ENCODE measurements at regions not wholly inside any gene's neighbourhood (a gene's known extent, or its start where the extent isn't known, plus 50 kb on each side); places are given as distances from the start of the nearest gene placed in this dataset.

- no peaks in the 10 kb centered on the region for H3K36me3 Mint-ChIP-seq (ENCODE audit: unreplicated experiment)
- no peaks in the 10 kb centered on the region for H3K9me3 Mint-ChIP-seq (ENCODE audit: unreplicated experiment)
- H3K4me3 Mint-ChIP-seq (ENCODE audit: unreplicated experiment): no peak overlapping the region
- TF ChIP-seq CTCF (IDR thresholded peaks at IDR 0.05): no peak
- H3K27ac Mint-ChIP-seq (ENCODE audit: unreplicated experiment): no peak overlapping the region
- H3K4me1 Mint-ChIP-seq (ENCODE audit: unreplicated experiment): no peaks in the 10 kb centered on the region
- peaks cover 21% of the 10 kb centered on the region for H3K27me3 Mint-ChIP-seq (ENCODE audit: unreplicated experiment)
- DNase-seq (ENCODE audit: extremely low spot score, unreplicated experiment): no peak
Observed at GRCh38 chr14:34093883-34094282, 143.0 kb upstream of the EGLN3 start.

- H3K36me3 Mint-ChIP-seq (ENCODE audit: unreplicated experiment): no peaks in the 10 kb centered on the region
- no peak overlapping the region for H3K27ac Mint-ChIP-seq (ENCODE audit: unreplicated experiment)
- TF ChIP-seq CTCF (IDR thresholded peaks at IDR 0.05): no peak
- DNase-seq (ENCODE audit: extremely low spot score, unreplicated experiment): no peak
- no peaks in the 10 kb centered on the region for H3K4me1 Mint-ChIP-seq (ENCODE audit: unreplicated experiment)
- H3K4me3 Mint-ChIP-seq (ENCODE audit: unreplicated experiment): no peak overlapping the region
- peaks cover 7% of the 10 kb centered on the region for H3K9me3 Mint-ChIP-seq (ENCODE audit: unreplicated experiment)
- peaks cover 35% of the 10 kb centered on the region for H3K27me3 Mint-ChIP-seq (ENCODE audit: unreplicated experiment)
Observed at GRCh38 chr14:34090451-34090850, 139.6 kb upstream of the EGLN3 start.

GRCh38 chr14:34088914-34089313 is 138.0 kb upstream of the EGLN3 start:
- H3K36me3 Mint-ChIP-seq (ENCODE audit: unreplicated experiment): no peaks in the 10 kb centered on the region
- TF ChIP-seq CTCF (IDR thresholded peaks at IDR 0.05): no peak
- no peaks in the 10 kb centered on the region for H3K4me1 Mint-ChIP-seq (ENCODE audit: unreplicated experiment)
- no peak overlapping the region for H3K27ac Mint-ChIP-seq (ENCODE audit: unreplicated experiment)
- H3K9me3 Mint-ChIP-seq (ENCODE audit: unreplicated experiment): peaks cover 7% of the 10 kb centered on the region
- peaks cover 33% of the 10 kb centered on the region for H3K27me3 Mint-ChIP-seq (ENCODE audit: unreplicated experiment)
- H3K4me3 Mint-ChIP-seq (ENCODE audit: unreplicated experiment): no peak overlapping the region
- no peak for DNase-seq (ENCODE audit: extremely low spot score, unreplicated experiment)

GRCh38 chr14:34087571-34087970 is 136.7 kb upstream of the EGLN3 start:
- Mint-ChIP-seq H3K36me3 (ENCODE audit: unreplicated experiment) (no peaks in the 10 kb centered on the region), H3K4me3 (ENCODE audit: unreplicated experiment) (no peak overlapping the region), H3K27me3 (ENCODE audit: unreplicated experiment) (peaks cover 24% of the 10 kb centered on the region), H3K9me3 (ENCODE audit: unreplicated experiment) (peaks cover 7% of the 10 kb centered on the region), H3K27ac (ENCODE audit: unreplicated experiment) (no peak overlapping the region), H3K4me1 (ENCODE audit: unreplicated experiment) (no peaks in the 10 kb centered on the region)
- no peak for TF ChIP-seq CTCF (IDR thresholded peaks at IDR 0.05)
- DNase-seq (ENCODE audit: extremely low spot score, unreplicated experiment): peak; percentile 5

DNA sequence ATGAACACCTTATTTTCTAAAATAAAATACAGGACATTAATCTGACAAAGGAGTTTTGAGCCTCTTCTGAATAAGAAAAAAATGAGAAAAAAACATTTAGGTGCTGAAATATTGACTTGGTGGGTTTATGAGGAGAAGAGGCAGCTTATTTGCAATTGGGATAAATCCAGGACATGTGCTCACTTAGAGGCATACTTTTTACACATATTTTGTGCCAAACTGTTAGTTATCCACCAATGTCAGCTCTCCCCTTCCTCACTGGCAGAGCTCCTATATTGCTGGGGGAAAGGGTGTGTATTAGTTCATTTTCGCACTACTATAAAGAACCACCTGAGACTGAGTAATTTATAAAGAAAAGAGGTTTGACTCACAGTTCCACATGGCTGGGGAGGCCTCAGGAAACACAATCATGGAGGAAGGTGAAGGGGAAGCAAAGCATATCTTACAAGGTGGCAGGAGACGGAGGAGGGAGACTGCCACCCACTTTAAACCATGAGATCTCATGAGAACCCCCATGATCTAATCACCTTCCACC is 135.4 kb upstream of the EGLN3 start:
- no peak for DNase-seq (ENCODE audit: extremely low spot score, unreplicated experiment)
- H3K4me3 Mint-ChIP-seq (ENCODE audit: unreplicated experiment): no peak overlapping the region
- TF ChIP-seq CTCF (IDR thresholded peaks at IDR 0.05): no peak

More for the DNA sequence above, 135.4 kb upstream of the EGLN3 start:
- Mint-ChIP-seq H3K9me3 (ENCODE audit: unreplicated experiment) (peaks cover 7% of the 10 kb centered on the region), H3K27ac (ENCODE audit: unreplicated experiment) (no peak overlapping the region), H3K36me3 (ENCODE audit: unreplicated experiment) (no peaks in the 10 kb centered on the region), H3K4me1 (ENCODE audit: unreplicated experiment) (peaks cover 11% of the 10 kb centered on the region), H3K27me3 (ENCODE audit: unreplicated experiment) (peaks cover 24% of the 10 kb centered on the region)
